ENCODE measurements at regions not wholly inside any gene's neighbourhood (a gene's known extent, or its start where the extent isn't known, plus 50 kb on each side); places are given as distances from the start of the nearest gene placed in this dataset.

DNA sequence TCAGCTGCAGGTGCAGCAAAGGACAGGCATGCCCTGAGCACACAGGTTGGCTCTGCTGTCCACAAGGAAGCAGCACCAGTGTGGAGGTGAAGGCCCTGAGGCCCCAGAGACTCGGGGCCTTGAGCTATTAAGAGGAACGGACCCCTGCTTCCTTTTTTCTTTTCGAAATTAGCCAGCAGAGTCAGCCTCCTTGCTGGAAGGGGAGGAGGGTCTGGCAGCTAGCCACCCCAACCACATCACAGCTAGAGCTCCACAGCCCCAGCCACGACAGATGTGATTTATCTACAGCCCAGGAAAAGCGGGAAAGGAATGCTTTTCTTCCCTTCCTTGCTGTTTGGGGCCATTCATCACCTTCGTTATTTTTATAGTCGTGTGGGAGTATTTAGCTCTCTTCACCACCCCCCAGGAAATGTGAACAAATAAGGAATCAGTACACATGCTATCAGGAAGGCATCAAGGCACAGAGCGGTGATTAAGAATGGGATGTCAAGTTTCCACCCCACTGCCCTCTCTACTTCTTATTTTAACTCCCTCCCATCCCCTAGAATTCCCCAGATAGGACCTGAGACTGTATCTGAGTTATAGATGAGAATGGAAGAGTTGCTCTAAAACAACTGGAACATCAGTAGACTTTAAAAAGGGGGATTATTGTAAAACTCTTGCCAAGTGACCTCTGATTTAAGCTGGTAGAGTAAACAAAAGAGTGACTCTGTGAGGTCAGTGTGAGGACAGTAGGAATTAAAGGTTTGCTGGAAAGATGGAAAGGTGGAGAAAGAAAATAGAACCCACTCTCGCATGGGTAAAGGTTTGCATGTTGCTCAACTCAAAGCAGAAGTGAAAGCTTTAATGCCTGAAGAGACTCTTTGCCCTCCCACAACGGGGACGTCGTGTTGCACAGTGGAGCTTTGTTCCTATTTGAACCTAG lies 224.7 kb upstream of the GJB5 start:
- intact Hi-C loops (cut with micrococcal nuclease; ENCODE audit: unreplicated experiment) (no loop called here), in situ Hi-C loops (cut with HindIII; ENCODE audit: low pct_unique_long_range_greater_than_20kb, low sequenced_read_pairs) (no loop called here)
- H3K27ac ChIP-seq (ENCODE audit: low read length) = no peak overlapping the region
- no peak for TF ChIP-seq SIN3A (IDR thresholded peaks at IDR 0.05; ENCODE audit: borderline replicate concordance, insufficient read depth, low read depth, low read length)
- no peak for TF ChIP-seq TCF7L2 (IDR thresholded peaks at IDR 0.05; ENCODE audit: low read depth, low read length)
- no peak for TF ChIP-seq POLR2AphosphoS5 (IDR thresholded peaks at IDR 0.05; ENCODE audit: low read depth, low read length)
- no peaks in the 10 kb centered on the region for H3K4me1 ChIP-seq (ENCODE audit: control insufficient read depth, insufficient read depth, low read length)
- H3K9me3 ChIP-seq (ENCODE audit: control insufficient read depth, insufficient read depth, low read depth, low read length) = no peaks in the 10 kb centered on the region
- no peaks in the 10 kb centered on the region; the same call in 1 of the 2 replicates for H3K36me3 ChIP-seq (ENCODE audit: control insufficient read depth, insufficient read depth, low read length)
- DNase-seq (ENCODE audit: low read depth, low spot score) = no peak
- ChIA-PET POLR2A (no interaction called here), CTCF (no interaction called here)
- no TSS peak for BruUV-seq (replicated peaks)
- H3K4me3 ChIP-seq (ENCODE audit: low read depth in 2 of 2, low read length in 2 of 2) = no peak overlapping the region
- peaks cover 4% of the 10 kb centered on the region for H3K27me3 ChIP-seq (ENCODE audit: control insufficient read depth, insufficient read depth, low read length)
- ATAC-seq = no peak

DNA sequence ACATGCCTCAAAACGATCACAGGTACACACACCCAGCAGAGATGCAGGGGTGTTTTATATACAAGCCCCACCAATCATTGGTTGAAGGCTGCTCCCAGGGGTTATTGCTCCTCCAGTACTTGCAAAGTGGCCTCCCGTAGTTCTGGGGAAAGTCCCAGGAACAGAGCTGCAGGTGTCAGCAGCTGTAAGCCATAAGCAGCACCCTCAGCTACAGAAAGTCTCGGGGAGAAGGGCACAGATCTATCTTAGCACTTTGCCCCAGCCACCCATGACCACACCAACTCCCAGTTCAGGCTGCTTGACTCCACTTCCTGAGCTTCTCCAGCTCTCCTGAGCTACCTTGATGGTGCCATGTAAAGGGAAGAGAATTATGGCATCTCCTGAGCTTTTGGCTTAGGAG lies 222.7 kb upstream of the GJB5 start:
- CTCF ChIA-PET = no interaction called here
- in situ Hi-C loops (cut with HindIII; ENCODE audit: low pct_unique_long_range_greater_than_20kb, low sequenced_read_pairs) = no loop called here
- TF ChIP-seq, protein P1, sequence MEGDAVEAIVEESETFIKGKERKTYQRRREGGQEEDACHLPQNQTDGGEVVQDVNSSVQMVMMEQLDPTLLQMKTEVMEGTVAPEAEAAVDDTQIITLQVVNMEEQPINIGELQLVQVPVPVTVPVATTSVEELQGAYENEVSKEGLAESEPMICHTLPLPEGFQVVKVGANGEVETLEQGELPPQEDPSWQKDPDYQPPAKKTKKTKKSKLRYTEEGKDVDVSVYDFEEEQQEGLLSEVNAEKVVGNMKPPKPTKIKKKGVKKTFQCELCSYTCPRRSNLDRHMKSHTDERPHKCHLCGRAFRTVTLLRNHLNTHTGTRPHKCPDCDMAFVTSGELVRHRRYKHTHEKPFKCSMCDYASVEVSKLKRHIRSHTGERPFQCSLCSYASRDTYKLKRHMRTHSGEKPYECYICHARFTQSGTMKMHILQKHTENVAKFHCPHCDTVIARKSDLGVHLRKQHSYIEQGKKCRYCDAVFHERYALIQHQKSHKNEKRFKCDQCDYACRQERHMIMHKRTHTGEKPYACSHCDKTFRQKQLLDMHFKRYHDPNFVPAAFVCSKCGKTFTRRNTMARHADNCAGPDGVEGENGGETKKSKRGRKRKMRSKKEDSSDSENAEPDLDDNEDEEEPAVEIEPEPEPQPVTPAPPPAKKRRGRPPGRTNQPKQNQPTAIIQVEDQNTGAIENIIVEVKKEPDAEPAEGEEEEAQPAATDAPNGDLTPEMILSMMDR (IDR thresholded peaks at IDR 0.05) = no peak
- no peak for TF ChIP-seq SIN3A (IDR thresholded peaks at IDR 0.05; ENCODE audit: borderline replicate concordance, insufficient read depth, low read depth, low read length)
- no peak for TF ChIP-seq POLR2AphosphoS5 (IDR thresholded peaks at IDR 0.05; ENCODE audit: low read depth, low read length)
- TF ChIP-seq TCF7L2 (IDR thresholded peaks at IDR 0.05; ENCODE audit: low read depth, low read length) = no peak
- TF ChIP-seq, protein P2, sequence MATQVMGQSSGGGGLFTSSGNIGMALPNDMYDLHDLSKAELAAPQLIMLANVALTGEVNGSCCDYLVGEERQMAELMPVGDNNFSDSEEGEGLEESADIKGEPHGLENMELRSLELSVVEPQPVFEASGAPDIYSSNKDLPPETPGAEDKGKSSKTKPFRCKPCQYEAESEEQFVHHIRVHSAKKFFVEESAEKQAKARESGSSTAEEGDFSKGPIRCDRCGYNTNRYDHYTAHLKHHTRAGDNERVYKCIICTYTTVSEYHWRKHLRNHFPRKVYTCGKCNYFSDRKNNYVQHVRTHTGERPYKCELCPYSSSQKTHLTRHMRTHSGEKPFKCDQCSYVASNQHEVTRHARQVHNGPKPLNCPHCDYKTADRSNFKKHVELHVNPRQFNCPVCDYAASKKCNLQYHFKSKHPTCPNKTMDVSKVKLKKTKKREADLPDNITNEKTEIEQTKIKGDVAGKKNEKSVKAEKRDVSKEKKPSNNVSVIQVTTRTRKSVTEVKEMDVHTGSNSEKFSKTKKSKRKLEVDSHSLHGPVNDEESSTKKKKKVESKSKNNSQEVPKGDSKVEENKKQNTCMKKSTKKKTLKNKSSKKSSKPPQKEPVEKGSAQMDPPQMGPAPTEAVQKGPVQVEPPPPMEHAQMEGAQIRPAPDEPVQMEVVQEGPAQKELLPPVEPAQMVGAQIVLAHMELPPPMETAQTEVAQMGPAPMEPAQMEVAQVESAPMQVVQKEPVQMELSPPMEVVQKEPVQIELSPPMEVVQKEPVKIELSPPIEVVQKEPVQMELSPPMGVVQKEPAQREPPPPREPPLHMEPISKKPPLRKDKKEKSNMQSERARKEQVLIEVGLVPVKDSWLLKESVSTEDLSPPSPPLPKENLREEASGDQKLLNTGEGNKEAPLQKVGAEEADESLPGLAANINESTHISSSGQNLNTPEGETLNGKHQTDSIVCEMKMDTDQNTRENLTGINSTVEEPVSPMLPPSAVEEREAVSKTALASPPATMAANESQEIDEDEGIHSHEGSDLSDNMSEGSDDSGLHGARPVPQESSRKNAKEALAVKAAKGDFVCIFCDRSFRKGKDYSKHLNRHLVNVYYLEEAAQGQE (IDR thresholded peaks at IDR 0.05; ENCODE audit: insufficient read depth in 1 of 2, low read depth in 2 of 2, low read length in 1 of 2) = no peak
- Histone ChIP-seq H3K27ac (ENCODE audit: low read length) (no peak overlapping the region), H3K4me3 (ENCODE audit: low read depth in 2 of 2, low read length in 2 of 2) (no peak overlapping the region), H3K9me3 (ENCODE audit: control insufficient read depth, insufficient read depth, low read depth, low read length) (no peaks in the 10 kb centered on the region), H3K36me3 (ENCODE audit: control insufficient read depth, insufficient read depth, low read length) (no peaks in the 10 kb centered on the region), H3K27me3 (ENCODE audit: control insufficient read depth, insufficient read depth, low read length) (peaks cover 4% of the 10 kb centered on the region), H3K4me1 (ENCODE audit: control insufficient read depth, insufficient read depth, low read length) (no peaks in the 10 kb centered on the region)
- intact Hi-C loops (cut with micrococcal nuclease; ENCODE audit: unreplicated experiment) = no loop called here
- POLR2A ChIA-PET = no interaction called here
- ATAC-seq (no peak), DNase-seq (ENCODE audit: low read depth, low spot score) (no peak)
- BruUV-seq (replicated peaks) = no TSS peak

DNA sequence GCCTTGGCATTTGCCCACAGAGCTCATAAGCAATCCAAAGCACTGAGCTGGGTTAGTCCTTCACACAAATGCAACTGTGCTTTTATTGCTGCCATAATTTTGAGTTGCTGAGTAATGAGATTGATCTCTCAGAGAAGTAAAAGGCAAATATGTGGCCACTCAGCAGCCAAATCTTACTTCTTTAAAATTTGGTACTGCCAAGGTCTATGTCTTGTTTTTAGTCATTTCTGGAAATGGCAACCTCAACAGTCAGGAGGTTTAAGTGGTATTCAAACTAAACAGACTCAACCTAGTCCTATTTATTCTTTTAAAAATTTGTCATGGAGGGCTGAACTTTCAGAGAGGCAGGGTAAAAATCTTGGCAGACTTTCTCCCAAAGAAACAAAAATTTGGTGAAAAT lies 216.4 kb upstream of the GJB5 start:
- in situ Hi-C loops (cut with HindIII; ENCODE audit: low pct_unique_long_range_greater_than_20kb, low sequenced_read_pairs) (no loop called here), intact Hi-C loops (cut with micrococcal nuclease; ENCODE audit: unreplicated experiment) (no loop called here)
- TF ChIP-seq, protein P1 (IDR thresholded peaks at IDR 0.05) = no peak
- TF ChIP-seq TCF7L2 (IDR thresholded peaks at IDR 0.05; ENCODE audit: low read depth, low read length) (no peak), POLR2AphosphoS5 (IDR thresholded peaks at IDR 0.05; ENCODE audit: low read depth, low read length) (no peak), SIN3A (IDR thresholded peaks at IDR 0.05; ENCODE audit: borderline replicate concordance, insufficient read depth, low read depth, low read length) (no peak)
- TF ChIP-seq, protein P2 (IDR thresholded peaks at IDR 0.05; ENCODE audit: insufficient read depth in 1 of 2, low read depth in 2 of 2, low read length in 1 of 2) = no peak
- no TSS peak for BruUV-seq (replicated peaks)
- ChIA-PET POLR2A (no interaction called here), CTCF (no interaction called here)
- Histone ChIP-seq H3K4me3 (ENCODE audit: low read depth in 2 of 2, low read length in 2 of 2) (no peak overlapping the region), H3K27ac (ENCODE audit: low read length) (no peak overlapping the region), H3K9me3 (ENCODE audit: control insufficient read depth, insufficient read depth, low read depth, low read length) (no peaks in the 10 kb centered on the region), H3K4me1 (ENCODE audit: control insufficient read depth, insufficient read depth, low read length) (no peaks in the 10 kb centered on the region), H3K27me3 (ENCODE audit: control insufficient read depth, insufficient read depth, low read length) (no peaks in the 10 kb centered on the region), H3K36me3 (ENCODE audit: control insufficient read depth, insufficient read depth, low read length) (no peaks in the 10 kb centered on the region)
- ATAC-seq = no peak
- DNase-seq (ENCODE audit: low read depth, low spot score) = no peak

Measured in Panc1 (cell line).